ENCODE measurements at regions not wholly inside any gene's neighbourhood (a gene's known extent, or its start where the extent isn't known, plus 50 kb on each side); places are given as distances from the start of the nearest gene placed in this dataset.

- Histone ChIP-seq H3K27me3 (replicated peaks) (no peaks in the 10 kb centered on the region), H3K36me3 (replicated peaks) (no peaks in the 10 kb centered on the region), H3K27ac (no peak overlapping the region), H3K4me3 (ENCODE audit: low read depth, low read length) (no peak overlapping the region)
- no peak for TF ChIP-seq CTCF (IDR thresholded peaks at IDR 0.05; ENCODE audit: low read depth, low read length, missing control alignments)
- DNase-seq: no peak
- in situ Hi-C loops (cut with HindIII; ENCODE audit: low pct_ligation_motif_present, low sequenced_read_pairs): no loop called here
Observed at GRCh38 chrX:116278826-116279225, 108.3 kb downstream of the AGTR2 start.

- Histone ChIP-seq H3K27me3 (replicated peaks) (no peaks in the 10 kb centered on the region), H3K36me3 (replicated peaks) (no peaks in the 10 kb centered on the region), H3K4me3 (ENCODE audit: low read depth, low read length) (no peak overlapping the region), H3K27ac (no peak overlapping the region)
- no peak for DNase-seq
- in situ Hi-C loops (cut with HindIII; ENCODE audit: low pct_ligation_motif_present, low sequenced_read_pairs): no loop called here
- no peak for TF ChIP-seq CTCF (IDR thresholded peaks at IDR 0.05; ENCODE audit: low read depth, low read length, missing control alignments)
Observed at GRCh38 chrX:116281106-116281505, 110.6 kb downstream of the AGTR2 start.

GRCh38 chrX:116282751-116283150 is 112.2 kb downstream of the AGTR2 start:
- Histone ChIP-seq H3K36me3 (replicated peaks) (no peaks in the 10 kb centered on the region), H3K27ac (no peak overlapping the region), H3K27me3 (replicated peaks) (no peaks in the 10 kb centered on the region), H3K4me3 (ENCODE audit: low read depth, low read length) (no peak overlapping the region)
- in situ Hi-C loops (cut with HindIII; ENCODE audit: low pct_ligation_motif_present, low sequenced_read_pairs): no loop called here
- TF ChIP-seq CTCF (IDR thresholded peaks at IDR 0.05; ENCODE audit: low read depth, low read length, missing control alignments): no peak
- no peak for DNase-seq

- TF ChIP-seq CTCF (IDR thresholded peaks at IDR 0.05; ENCODE audit: low read depth, low read length, missing control alignments): no peak
Observed at GRCh38 chrX:116284400-116284799, 113.9 kb downstream of the AGTR2 start.

DNA sequence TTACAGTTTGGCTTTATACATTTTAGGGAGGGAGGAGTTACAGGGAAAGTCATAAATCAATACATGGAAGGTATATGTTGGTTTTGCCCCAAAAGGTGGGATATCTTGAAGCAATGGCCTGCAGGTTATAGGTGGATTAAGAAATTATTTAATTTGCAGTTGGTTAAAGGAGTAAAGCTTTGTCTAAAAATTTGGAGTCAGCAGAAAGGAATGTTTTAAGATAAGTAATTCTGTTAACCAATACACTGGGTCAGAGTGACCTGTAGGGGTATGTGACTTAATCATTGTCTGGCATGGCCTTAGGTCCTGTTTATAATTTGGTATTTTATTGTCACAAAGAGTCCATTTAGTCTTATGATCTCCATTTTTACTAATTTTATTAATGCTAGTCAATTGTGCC is 115.0 kb downstream of the AGTR2 start:
- no peak for TF ChIP-seq CTCF (IDR thresholded peaks at IDR 0.05; ENCODE audit: low read depth, low read length, missing control alignments)
- Histone ChIP-seq H3K27ac (peak overlapping the region; percentile 44), H3K27me3 (replicated peaks) (no peaks in the 10 kb centered on the region), H3K4me3 (ENCODE audit: low read depth, low read length) (no peak overlapping the region), H3K36me3 (replicated peaks) (no peaks in the 10 kb centered on the region)
- DNase-seq: peak; percentile 16
- in situ Hi-C loops (cut with HindIII; ENCODE audit: low pct_ligation_motif_present, low sequenced_read_pairs): no loop called here

More at GRCh38 chrX:116284400-116284799, 113.9 kb downstream of the AGTR2 start:
- H3K4me3 ChIP-seq (ENCODE audit: low read depth, low read length): no peak overlapping the region
- H3K36me3 ChIP-seq (replicated peaks): no peaks in the 10 kb centered on the region
- DNase-seq: no peak
- H3K27me3 ChIP-seq (replicated peaks): no peaks in the 10 kb centered on the region
- no peak overlapping the region for H3K27ac ChIP-seq
- in situ Hi-C loops (cut with HindIII; ENCODE audit: low pct_ligation_motif_present, low sequenced_read_pairs): no loop called here

DNA sequence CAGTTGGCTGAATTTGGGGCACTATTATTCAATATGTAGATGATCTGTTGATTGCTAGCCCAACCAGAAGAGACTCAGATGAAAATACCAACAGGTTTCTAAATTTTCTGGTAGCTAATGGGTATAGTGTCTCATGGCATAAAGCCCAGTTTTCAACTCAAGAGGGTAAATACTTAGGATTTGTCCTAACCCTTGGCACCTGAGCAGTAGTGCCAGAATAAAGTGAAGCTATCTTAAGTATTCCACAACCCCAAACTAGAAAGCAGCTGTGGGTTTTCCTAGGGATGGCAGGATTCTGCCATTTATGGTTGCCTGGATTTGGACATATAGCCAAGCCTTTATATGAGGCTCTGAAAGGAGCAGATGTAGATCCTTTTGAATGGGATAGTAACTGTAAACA is 119.0 kb downstream of the AGTR2 start:
- no peak for TF ChIP-seq CTCF (IDR thresholded peaks at IDR 0.05; ENCODE audit: low read depth, low read length, missing control alignments)
- in situ Hi-C loops (cut with HindIII; ENCODE audit: low pct_ligation_motif_present, low sequenced_read_pairs): no loop called here
- Histone ChIP-seq H3K27me3 (replicated peaks) (no peaks in the 10 kb centered on the region), H3K4me3 (ENCODE audit: low read depth, low read length) (no peak overlapping the region), H3K36me3 (replicated peaks) (no peaks in the 10 kb centered on the region), H3K27ac (no peak overlapping the region)
- DNase-seq: no peak

Measured in brain microvascular endothelial cell (primary cell).